CD14-positive monocyte (primary cell): ENCODE measurements at regions not wholly inside any gene's neighbourhood (a gene's known extent, or its start where the extent isn't known, plus 50 kb on each side); places are given as distances from the start of the nearest gene placed in this dataset.

Experiments used
- DNase-seq, 3 donors: peaks; one replicate each; pipeline ENCODE4 v3.0.0-alpha.2; 2011 to 2022
- H2AFZ ChIP-seq: 2 replicates; pipeline ENCODE4 v1.6.0; 2012; ENCODE audit warnings: mild to moderate bottlenecking, low read depth, low read length, inconsistent platforms; ENCODE audit not compliant: insufficient read depth, poor library complexity, severe bottlenecking
- H3K27ac ChIP-seq, 2 donors: 1 replicate in 1 of 2; 2 replicates in 1 of 2; pipeline ENCODE4 v1.5.1; 2012 to 2013; ENCODE audit warnings: low read length in 2 of 2, control low read depth in 1 of 2, inconsistent platforms in 1 of 2, low read depth in 1 of 2, mild to moderate bottlenecking in 1 of 2
- H3K27me3 ChIP-seq, 2 donors: one replicate each; pipeline versions ENCODE4 v1.6.0 to v1.6.1; 2011 to 2013; ENCODE audit warnings: low read length in 2 of 2; ENCODE audit not compliant: control insufficient read depth in 2 of 2, insufficient read depth in 2 of 2
- H3K36me3 ChIP-seq, 2 donors: replicated peaks in 1 of 2; 1 replicate in 1 of 2; 2 replicates in 1 of 2; pipeline versions ENCODE4 v1.5.1 to v1.6.1; 2012 to 2013; ENCODE audit warnings: low read length in 2 of 2, control low read depth in 1 of 2, inconsistent platforms in 1 of 2, mild to moderate bottlenecking in 1 of 2; ENCODE audit not compliant: insufficient read depth in 2 of 2, control insufficient read depth in 1 of 2
- H3K4me1 ChIP-seq, 2 donors: 1 replicate in 1 of 2; 2 replicates in 1 of 2; pipeline versions ENCODE4 v1.5.1 to v1.6.1; 2012 to 2013; ENCODE audit warnings: low read length in 2 of 2, control low read depth in 1 of 2, inconsistent platforms in 1 of 2, mild to moderate bottlenecking in 1 of 2, moderate library complexity in 1 of 2; ENCODE audit not compliant: insufficient read depth in 2 of 2, control insufficient read depth in 1 of 2
- H3K4me2 ChIP-seq: replicated peaks from 2 replicates; pipeline ENCODE3; 2012; ENCODE audit warnings: low read length, moderate library complexity, mild to moderate bottlenecking; ENCODE audit not compliant: poor library complexity, severe bottlenecking; ENCODE audit errors: extremely low read depth
- H3K4me3 ChIP-seq, 3 experiments: fragments of 200-600 bp in 1 of 3; sonication (generic) in 1 of 3; replicated peaks in 1 of 3; 1 replicate in 2 of 3; 2 replicates in 1 of 3; pipeline ENCODE4 v1.5.1; 2011 to 2013; ENCODE audit warnings: low read length in 3 of 3, mild to moderate bottlenecking in 3 of 3, control low read depth in 2 of 3, low read depth in 2 of 3, inconsistent platforms in 1 of 3, moderate library complexity in 1 of 3
- H3K79me2 ChIP-seq: 2 replicates; pipeline ENCODE4 v1.6.0; 2012; ENCODE audit warnings: mild to moderate bottlenecking, control low read depth, inconsistent platforms, low read length, moderate library complexity; ENCODE audit not compliant: insufficient read depth
- H3K9ac ChIP-seq: 2 replicates; pipeline ENCODE4 v1.6.0; 2017; ENCODE audit warnings: low read length, mild to moderate bottlenecking; ENCODE audit not compliant: insufficient read depth, poor library complexity, severe bottlenecking
- H3K9me3 ChIP-seq, 2 donors: replicated peaks in 1 of 2; 1 replicate in 1 of 2; 2 replicates in 1 of 2; pipeline versions ENCODE4 v1.5.1 to v1.6.1; 2012 to 2013; ENCODE audit warnings: low read length in 2 of 2, control low read depth in 1 of 2; ENCODE audit not compliant: control insufficient read depth in 1 of 2, insufficient read depth in 1 of 2
- H4K20me1 ChIP-seq: 2 replicates; pipeline ENCODE4 v1.6.0; 2012; ENCODE audit warnings: mild to moderate bottlenecking, low read length, control low read depth, moderate library complexity; ENCODE audit not compliant: insufficient read depth
- H3K27ac Mint-ChIP-seq, 7 donors: one replicate each; pipeline ENCODE4 v1.8.0; 2020; ENCODE audit warnings: mild to moderate bottlenecking in 7 of 7, mixed read lengths in 7 of 7, moderate library complexity in 6 of 7, inconsistent platforms in 2 of 7
- H3K27me3 Mint-ChIP-seq, 3 donors: one replicate each; pipeline ENCODE4 v1.8.0; 2021 to 2022; ENCODE audit warnings: low read depth in 3 of 3, mild to moderate bottlenecking in 3 of 3, mixed read lengths in 3 of 3, moderate library complexity in 3 of 3, inconsistent platforms in 1 of 3
- H3K36me3 Mint-ChIP-seq, 2 donors: one replicate each; pipeline ENCODE4 v1.8.0; 2020; ENCODE audit warnings: mixed read lengths in 2 of 2, inconsistent platforms in 1 of 2, mild to moderate bottlenecking in 1 of 2
- H3K4me1 Mint-ChIP-seq: one replicate; pipeline ENCODE4 v1.8.0; 2020; ENCODE audit warnings: mild to moderate bottlenecking, mixed read lengths
- H3K4me3 Mint-ChIP-seq, 2 donors: one replicate each; pipeline ENCODE4 v1.8.0; 2020; ENCODE audit warnings: mild to moderate bottlenecking in 2 of 2, mixed read lengths in 2 of 2, moderate library complexity in 1 of 2
- H3K9me3 Mint-ChIP-seq, 7 donors: one replicate each; pipeline ENCODE4 v1.8.0; 2020 to 2022; ENCODE audit warnings: mixed read lengths in 7 of 7, mild to moderate bottlenecking in 6 of 7, moderate library complexity in 6 of 7, inconsistent platforms in 2 of 7
- CTCF ChIP-seq: fragments of 200-600 bp; IDR thresholded peaks from one replicate; pipeline ENCODE4 v1.8.0; 2022; ENCODE audit warnings: antibody characterized with exemption, mild to moderate bottlenecking
- WGBS: methylation state at CpG from one replicate; pipeline ENCODE4 v1.1.5; 2013; ENCODE audit warnings: missing lambda C conversion rate; ENCODE audit not compliant: insufficient coverage; 5-methylcytosine and 5-hydroxymethylcytosine counted together
- intact Hi-C, 2 donors: fragments of 100-400 bp; cut with micrococcal nuclease; formaldehyde crosslinking; loops; one replicate each; pipeline versions ENCODE4 v1.15.0 to v1.15.1; 2023

GRCh38 chr20:60990643-60991042, 261.4 kb upstream of the CDH4 start:
- DNase-seq: no peak
- WGBS: no CpG with 5 or more reads among the region's 12 CpGs
- Histone ChIP-seq H3K4me2 (no peak overlapping the region), H3K9me3 (peaks cover 0 to under 1% of the 10 kb centered on the region in 2 donors), H3K36me3 (no peaks in the 10 kb centered on the region), H3K4me3 (no peak overlapping the region), H3K4me1 (no peaks in the 10 kb centered on the region), H3K27ac (no peak overlapping the region), H3K79me2 (no peaks in the 10 kb centered on the region), H3K9ac (no peak overlapping the region), H4K20me1 (no peaks in the 10 kb centered on the region), H3K27me3 (no peaks in the 10 kb centered on the region), H2AFZ (no peak overlapping the region)
- Mint-ChIP-seq H3K27me3 (peaks cover 0 to 5% (median 2%) of the 10 kb centered on the region in 3 donors), H3K36me3 (no peaks in the 10 kb centered on the region), H3K4me1 (no peaks in the 10 kb centered on the region), H3K27ac (no peak overlapping the region), H3K9me3 (peaks cover 0 to 6% (median 4%) of the 10 kb centered on the region in 7 donors), H3K4me3 (no peak overlapping the region)
- intact Hi-C loops: no loop called here
- no peak for TF ChIP-seq CTCF

- no peak overlapping the region for H3K27ac Mint-ChIP-seq
- intact Hi-C loops: no loop called here
- H3K9me3 ChIP-seq: no peaks in the 10 kb centered on the region
- H3K27me3 Mint-ChIP-seq: peaks cover 0 to 5% (median 2%) of the 10 kb centered on the region in 3 donors
- no peaks in the 10 kb centered on the region for H4K20me1 ChIP-seq
- no peaks in the 10 kb centered on the region for H3K36me3 Mint-ChIP-seq
- no peak overlapping the region for H2AFZ ChIP-seq
- H3K9me3 Mint-ChIP-seq: peaks cover 0 to 7% (median 2%) of the 10 kb centered on the region in 7 donors
- H3K9ac ChIP-seq: no peak overlapping the region
- DNase-seq: no peak
- TF ChIP-seq CTCF: no peak
- no peak overlapping the region for H3K4me3 Mint-ChIP-seq
- 71% methylated on average over 4 of the region's 9 CpGs for WGBS
- no peaks in the 10 kb centered on the region for H3K4me1 Mint-ChIP-seq
- no peak overlapping the region for H3K4me2 ChIP-seq
- H3K36me3 ChIP-seq: no peaks in the 10 kb centered on the region
- H3K79me2 ChIP-seq: no peaks in the 10 kb centered on the region
- no peaks in the 10 kb centered on the region for H3K27me3 ChIP-seq
- no peaks in the 10 kb centered on the region for H3K4me1 ChIP-seq
- H3K27ac ChIP-seq: no peak overlapping the region
- H3K4me3 ChIP-seq: no peak overlapping the region
Observed at GRCh38 chr20:60993433-60994044, 258.5 kb upstream of the CDH4 start.
